ENCODE measurements at regions not wholly inside any gene's neighbourhood (a gene's known extent, or its start where the extent isn't known, plus 50 kb on each side); places are given as distances from the start of the nearest gene placed in this dataset.
A peak's percentile ranks its signal among the peaks of the same experiment; 100 is the strongest.

DNA sequence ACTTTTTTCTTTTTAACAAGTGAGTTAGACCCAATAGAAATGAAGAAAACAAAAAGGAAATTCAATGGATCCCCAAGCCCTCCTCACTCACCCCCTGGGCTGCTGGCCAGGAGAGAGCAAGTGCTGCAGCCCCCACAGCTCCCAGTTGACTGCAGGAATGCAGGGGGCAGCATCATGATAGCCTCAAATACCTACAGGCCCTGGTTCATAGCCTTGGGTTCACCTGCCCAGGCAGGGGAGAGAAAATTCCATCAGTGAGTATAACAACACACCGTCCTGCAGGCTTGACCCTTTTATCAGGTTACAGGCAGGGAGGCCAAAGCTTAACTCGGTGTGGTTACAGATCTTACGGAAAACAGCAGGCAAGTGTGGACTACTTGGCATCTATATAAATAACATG, 76.3 kb downstream of the PHLDA1 start:
- no peak for DNase-seq
- 95% methylated on average over 3 of the region's 3 CpGs for WGBS
- H3K4me3 ChIP-seq (ENCODE audit: low read length), result no peak overlapping the region
- no peaks in the 10 kb centered on the region for H3K9me3 ChIP-seq (ENCODE audit: control insufficient read depth, low read length)
- H3K4me1 ChIP-seq (ENCODE audit: control insufficient read depth, insufficient read depth, low read length), result peaks cover 6% of the 10 kb centered on the region
- intact Hi-C loops (cut with DNase I), result no loop called here
- H3K27ac ChIP-seq (ENCODE audit: low read length), result no peak overlapping the region
- no peaks in the 10 kb centered on the region for H3K27me3 ChIP-seq (ENCODE audit: control insufficient read depth, insufficient read depth)
- no peak for ATAC-seq

DNA sequence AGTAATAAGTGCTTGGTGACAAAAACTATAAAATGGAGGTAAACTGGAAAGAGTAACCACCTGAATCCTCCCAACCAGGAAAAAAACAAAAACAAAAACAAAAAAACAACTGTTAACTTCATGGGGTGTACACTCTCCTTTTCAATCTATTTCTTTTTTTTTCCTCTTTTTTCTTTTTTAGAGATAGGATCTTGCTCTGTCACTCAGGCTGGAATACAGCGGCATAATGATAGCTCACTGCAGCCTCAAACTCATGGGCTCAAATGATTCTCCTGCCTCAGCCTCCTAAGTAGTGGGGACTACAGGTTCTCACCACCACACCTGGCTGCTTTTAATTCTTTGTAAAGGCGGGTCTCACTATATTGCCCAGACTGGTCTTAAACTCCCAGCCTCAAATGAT, 76.8 kb downstream of the PHLDA1 start:
- intact Hi-C loops (cut with DNase I), result no loop called here
- DNase-seq (no peak), ATAC-seq (no peak)
- H3K4me3 ChIP-seq (ENCODE audit: low read length), result no peak overlapping the region
- H3K4me1 ChIP-seq (ENCODE audit: control insufficient read depth, insufficient read depth, low read length), result peaks cover 3% of the 10 kb centered on the region
- 95% methylated on average over 2 of the region's 2 CpGs for WGBS
- no peaks in the 10 kb centered on the region for H3K9me3 ChIP-seq (ENCODE audit: control insufficient read depth, low read length)
- no peaks in the 10 kb centered on the region for H3K27me3 ChIP-seq (ENCODE audit: control insufficient read depth, insufficient read depth)
- H3K27ac ChIP-seq (ENCODE audit: low read length), result no peak overlapping the region

DNA sequence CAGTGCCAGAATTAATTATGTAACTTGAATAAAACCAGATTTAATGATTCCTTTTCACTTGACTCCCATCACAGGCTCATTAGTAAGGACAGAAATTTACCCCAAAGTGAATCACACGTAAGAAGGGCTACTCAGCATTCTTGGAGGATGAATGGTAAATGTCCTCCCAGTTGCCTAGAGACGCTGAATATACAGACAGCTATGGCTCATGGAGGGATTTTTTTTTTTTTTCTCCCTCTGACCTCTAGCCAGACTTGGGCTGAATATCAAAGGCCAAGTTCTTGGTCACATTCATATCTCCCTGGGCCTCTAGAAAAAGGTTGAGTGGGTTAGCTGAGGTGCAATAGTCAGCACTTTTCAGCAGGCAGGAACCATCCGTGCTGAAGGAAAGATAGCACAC, 77.5 kb downstream of the PHLDA1 start:
- ATAC-seq (peak; percentile 66 to 82), DNase-seq (no peak)
- WGBS, result 57% methylated on average over 3 of the region's 3 CpGs
- Histone ChIP-seq H3K27ac (ENCODE audit: low read length) (no peak overlapping the region), H3K4me1 (ENCODE audit: control insufficient read depth, insufficient read depth, low read length) (peaks cover 3% of the 10 kb centered on the region), H3K4me3 (ENCODE audit: low read length) (no peak overlapping the region), H3K9me3 (ENCODE audit: control insufficient read depth, low read length) (no peaks in the 10 kb centered on the region), H3K27me3 (ENCODE audit: control insufficient read depth, insufficient read depth) (no peaks in the 10 kb centered on the region)
- intact Hi-C loops (cut with DNase I), result no loop called here

DNA sequence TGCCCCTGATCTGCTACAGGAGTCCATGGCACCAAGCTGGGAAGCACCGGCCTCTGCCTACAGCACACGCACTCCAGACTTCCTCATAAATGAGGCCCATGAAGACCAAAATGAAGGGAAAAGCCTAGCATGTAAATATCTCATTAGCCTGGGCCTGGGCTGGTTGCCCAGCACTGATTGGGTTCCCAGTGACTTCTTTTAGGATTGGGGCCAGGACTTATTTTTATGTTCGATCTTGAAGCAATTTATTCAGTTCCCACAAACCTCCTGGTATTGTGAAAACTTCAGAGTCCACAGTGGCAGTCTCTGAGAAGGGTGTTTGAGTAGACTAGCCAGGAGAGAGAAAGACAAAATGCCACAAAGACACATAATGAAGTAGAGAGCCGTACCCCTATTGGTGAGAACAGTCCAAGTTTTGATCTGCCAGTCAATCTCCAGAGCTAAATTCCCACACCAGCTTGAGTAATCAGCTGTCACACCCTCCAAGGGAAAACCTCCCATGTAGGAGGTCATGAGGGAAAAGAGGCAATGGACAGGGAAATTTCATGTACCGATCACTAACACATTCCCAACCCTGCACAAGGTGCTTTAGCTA, 78.2 kb downstream of the PHLDA1 start:
- intact Hi-C loops (cut with DNase I), result no loop called here

DNA sequence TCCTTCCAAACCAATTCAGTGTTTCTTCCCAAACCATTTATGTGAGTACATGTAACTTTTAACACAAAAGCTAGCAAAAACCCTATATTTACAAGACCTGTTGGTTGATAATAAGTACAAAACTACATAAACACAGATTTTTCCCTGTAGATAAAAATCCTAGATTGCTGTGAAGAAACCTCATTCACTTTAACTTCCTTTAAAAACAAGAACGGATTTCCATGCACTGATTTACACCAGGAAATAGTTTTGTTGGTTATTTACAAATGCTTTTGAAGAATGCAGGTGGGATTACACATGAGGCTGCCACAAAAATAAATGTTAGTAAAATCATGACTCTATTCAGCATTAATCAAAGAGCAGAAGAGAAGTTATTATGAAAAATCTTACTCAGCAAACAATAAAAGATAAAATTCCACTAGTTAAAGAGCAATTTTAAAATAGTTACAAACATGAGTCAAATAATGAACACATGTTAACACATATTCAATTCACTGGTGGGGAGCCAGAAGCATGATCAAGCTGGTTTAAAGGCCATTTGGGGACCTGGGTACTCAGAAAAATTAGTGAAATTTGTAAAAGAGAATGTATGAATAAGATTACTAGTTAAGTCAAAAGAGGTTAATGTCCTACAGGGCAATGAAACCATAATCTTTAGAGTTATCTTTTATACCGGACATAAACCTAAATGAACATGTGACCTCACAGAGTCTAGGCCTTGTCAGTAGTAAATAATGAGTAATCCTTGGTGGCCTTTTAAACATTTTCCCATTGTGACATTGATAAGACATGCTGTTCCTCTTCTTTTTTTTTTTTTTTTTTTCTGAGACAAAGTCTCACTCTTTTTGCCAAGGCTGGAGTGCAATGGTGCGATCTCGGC, 79.9 kb downstream of the PHLDA1 start:
- ATAC-seq (peak in 1 of 2 donors; percentile 60), DNase-seq (no peak)
- intact Hi-C loops (cut with DNase I), result no loop called here
- no peak overlapping the region for H3K4me3 ChIP-seq (ENCODE audit: low read length)
- H3K9me3 ChIP-seq (ENCODE audit: control insufficient read depth, low read length), result no peaks in the 10 kb centered on the region
- H3K4me1 ChIP-seq (ENCODE audit: control insufficient read depth, insufficient read depth, low read length), result peaks cover 3% of the 10 kb centered on the region
- no peak overlapping the region for H3K27ac ChIP-seq (ENCODE audit: low read length)
- 64% methylated on average over 4 of the region's 4 CpGs for WGBS
- no peaks in the 10 kb centered on the region for H3K27me3 ChIP-seq (ENCODE audit: control insufficient read depth, insufficient read depth)

More for the DNA sequence above, 78.2 kb downstream of the PHLDA1 start:
- no peaks in the 10 kb centered on the region for H3K9me3 ChIP-seq (ENCODE audit: control insufficient read depth, low read length)
- H3K27me3 ChIP-seq (ENCODE audit: control insufficient read depth, insufficient read depth), result no peaks in the 10 kb centered on the region
- 60% methylated on average over 5 of the region's 5 CpGs for WGBS
- H3K4me1 ChIP-seq (ENCODE audit: control insufficient read depth, insufficient read depth, low read length), result peaks cover 3% of the 10 kb centered on the region
- DNase-seq (no peak), ATAC-seq (peak in 1 of 2 donors; percentile 39)
- no peak overlapping the region for H3K4me3 ChIP-seq (ENCODE audit: low read length)
- peak overlapping the region; percentile 12 for H3K27ac ChIP-seq (ENCODE audit: low read length)

DNA sequence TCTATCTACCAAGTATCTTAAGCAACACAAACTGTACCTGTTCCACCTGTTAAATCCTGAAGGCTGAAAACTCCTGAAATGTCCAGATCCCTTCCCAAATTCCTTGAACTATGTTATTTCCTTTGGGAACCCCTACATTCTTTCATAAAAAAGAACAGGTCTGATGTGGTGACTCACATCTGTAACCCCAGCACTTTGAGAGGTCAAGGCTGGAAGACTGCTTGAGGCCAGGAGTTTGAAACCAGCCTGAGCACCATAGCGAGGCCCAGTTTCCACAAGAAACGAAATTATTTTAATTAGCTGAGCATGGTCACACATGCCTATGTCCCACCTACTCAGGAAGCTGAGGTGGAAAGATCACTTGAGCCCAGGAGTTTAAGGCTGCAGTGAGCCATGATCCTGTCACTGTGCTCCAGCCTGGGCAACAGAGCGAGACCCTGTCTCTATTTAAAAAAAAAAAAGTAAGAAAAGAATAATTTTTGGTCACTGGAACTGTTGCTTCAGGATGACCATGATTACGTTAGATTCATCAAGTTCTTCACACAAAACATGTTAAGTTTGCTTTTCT, 84.3 kb downstream of the PHLDA1 start:
- no peak overlapping the region for H3K4me3 ChIP-seq (ENCODE audit: low read length)
- no peak for ATAC-seq
- H3K27ac ChIP-seq (ENCODE audit: low read length), result no peak overlapping the region
- WGBS, result 96% methylated on average over 4 of the region's 4 CpGs
- DNase-seq, result no peak
- no peaks in the 10 kb centered on the region for H3K9me3 ChIP-seq (ENCODE audit: control insufficient read depth, low read length)
- no peaks in the 10 kb centered on the region for H3K27me3 ChIP-seq (ENCODE audit: control insufficient read depth, insufficient read depth)
- intact Hi-C loops (cut with DNase I), result no loop called here
- H3K4me1 ChIP-seq (ENCODE audit: control insufficient read depth, insufficient read depth, low read length), result no peaks in the 10 kb centered on the region

DNA sequence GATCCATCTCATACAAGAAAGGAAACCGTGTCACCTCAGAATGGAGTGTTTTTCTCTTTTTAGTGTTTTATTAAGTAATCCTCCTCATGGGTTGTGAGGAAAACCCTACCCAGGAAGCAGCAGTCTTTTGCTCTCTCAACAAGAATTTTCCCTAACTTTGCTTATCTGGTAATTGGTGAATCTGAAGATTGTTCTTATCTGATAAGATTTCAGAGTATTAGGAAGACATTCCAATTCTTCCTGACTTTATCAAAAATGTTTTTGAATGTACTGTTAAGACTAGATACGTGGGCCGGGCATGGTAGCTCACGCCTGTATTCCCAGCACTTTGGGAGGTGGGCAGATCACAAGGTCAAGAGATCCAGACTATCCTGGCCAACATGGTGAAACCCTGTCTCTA, 86.0 kb downstream of the PHLDA1 start:
- H3K9me3 ChIP-seq (ENCODE audit: control insufficient read depth, low read length), result no peaks in the 10 kb centered on the region
- H3K27me3 ChIP-seq (ENCODE audit: control insufficient read depth, insufficient read depth), result no peaks in the 10 kb centered on the region
- intact Hi-C loops (cut with DNase I), result no loop called here
- no peaks in the 10 kb centered on the region for H3K4me1 ChIP-seq (ENCODE audit: control insufficient read depth, insufficient read depth, low read length)
- DNase-seq (no peak), ATAC-seq (no peak)
- no peak overlapping the region for H3K27ac ChIP-seq (ENCODE audit: low read length)
- no peak overlapping the region for H3K4me3 ChIP-seq (ENCODE audit: low read length)
- WGBS, result 89% methylated on average over 4 of the region's 4 CpGs

DNA sequence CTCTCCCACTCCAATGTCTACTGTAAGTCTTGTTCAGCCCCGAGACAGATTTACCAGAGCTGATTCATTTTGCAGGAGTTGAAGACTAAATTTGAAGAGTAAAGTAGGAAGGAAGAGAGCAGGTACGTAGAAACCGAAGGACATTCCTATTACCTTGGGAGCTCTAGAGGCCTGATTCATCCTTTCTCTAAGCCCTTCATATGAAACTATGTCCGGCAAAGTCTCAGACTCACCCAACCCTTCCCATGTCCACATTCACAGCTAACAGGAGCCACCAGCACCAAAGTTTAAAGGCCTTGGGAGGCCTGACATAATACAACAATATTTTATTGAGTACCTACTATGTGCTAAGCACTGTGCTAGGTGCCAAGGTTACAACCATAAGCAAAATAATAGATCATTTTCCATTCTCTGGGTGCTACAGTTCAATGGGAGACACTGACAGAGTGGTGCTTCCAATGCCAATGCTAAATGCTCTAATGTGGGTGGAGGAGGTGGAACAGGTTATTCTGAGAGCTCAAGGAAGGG, 86.6 kb downstream of the PHLDA1 start:
- intact Hi-C loops (cut with DNase I), result no loop called here
- Histone ChIP-seq H3K9me3 (ENCODE audit: control insufficient read depth, low read length) (no peaks in the 10 kb centered on the region), H3K4me1 (ENCODE audit: control insufficient read depth, insufficient read depth, low read length) (no peaks in the 10 kb centered on the region), H3K27me3 (ENCODE audit: control insufficient read depth, insufficient read depth) (no peaks in the 10 kb centered on the region), H3K27ac (ENCODE audit: low read length) (no peak overlapping the region), H3K4me3 (ENCODE audit: low read length) (no peak overlapping the region)
- DNase-seq (no peak), ATAC-seq (no peak)
- WGBS, result 96% methylated on average over 4 of the region's 4 CpGs

DNA sequence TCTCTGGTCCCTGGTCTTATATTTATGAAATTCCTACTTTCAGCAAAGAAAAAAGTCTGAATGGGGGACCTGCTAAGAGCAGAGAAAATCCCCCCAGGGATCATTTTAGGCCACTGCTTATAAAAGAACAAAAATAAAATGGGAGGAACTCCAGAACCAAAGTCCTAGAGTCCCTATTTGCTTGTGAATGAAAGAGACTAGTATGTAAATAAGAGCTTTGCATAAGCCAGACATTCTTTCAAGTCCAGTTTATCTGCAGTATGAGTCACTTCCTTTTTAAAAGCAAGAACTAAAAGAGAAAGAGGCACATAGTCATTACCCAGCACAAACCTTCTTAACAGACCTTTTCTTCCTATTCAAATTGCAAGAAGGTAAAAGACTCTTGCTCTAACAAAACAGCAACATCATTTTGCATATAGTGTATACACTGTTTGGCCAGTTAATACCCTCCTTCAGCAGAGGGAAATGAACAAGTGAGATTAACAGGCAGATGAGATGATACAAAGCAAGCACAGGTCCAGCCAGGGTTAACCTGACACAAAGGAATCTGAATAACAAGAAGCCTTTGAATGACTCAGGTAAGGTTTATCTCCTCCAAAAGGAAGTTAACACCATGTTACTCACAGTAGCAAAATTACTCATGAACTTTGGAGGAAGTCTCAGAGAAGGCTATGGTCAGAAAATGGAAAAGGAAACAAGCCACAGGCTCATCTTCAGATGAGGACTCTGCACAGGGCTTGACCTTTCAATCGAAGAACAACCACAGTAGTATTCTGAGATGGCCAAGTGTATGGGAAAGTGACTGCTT, 87.3 kb downstream of the PHLDA1 start:
- H3K27ac ChIP-seq (ENCODE audit: low read length), result no peak overlapping the region
- 51% methylated on average over 1 of the region's 1 CpG for WGBS

DNA sequence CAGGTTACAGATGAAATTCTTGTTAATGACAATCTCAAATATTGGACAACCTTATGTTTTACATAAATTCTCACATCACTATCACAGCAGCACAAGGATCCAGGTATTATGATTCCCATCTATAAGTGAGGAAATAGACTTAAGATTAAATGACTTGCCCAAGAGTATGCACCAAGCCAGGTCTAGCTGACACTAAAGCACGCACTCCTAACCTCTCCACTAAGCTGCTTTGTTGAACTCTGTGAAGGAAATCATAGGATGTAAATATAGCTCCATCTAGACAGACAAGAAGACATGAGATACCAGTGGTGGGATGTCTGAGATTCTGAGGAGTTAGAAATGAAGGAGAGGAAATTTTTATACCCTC, 87.9 kb downstream of the PHLDA1 start:
- H3K4me1 ChIP-seq (ENCODE audit: control insufficient read depth, insufficient read depth, low read length), result no peaks in the 10 kb centered on the region
- ATAC-seq, result no peak
- no peak overlapping the region for H3K4me3 ChIP-seq (ENCODE audit: low read length)
- H3K27ac ChIP-seq (ENCODE audit: low read length), result no peak overlapping the region
- intact Hi-C loops (cut with DNase I), result no loop called here
- no peaks in the 10 kb centered on the region for H3K27me3 ChIP-seq (ENCODE audit: control insufficient read depth, insufficient read depth)
- DNase-seq, result no peak
- 85% methylated on average over 1 of the region's 1 CpG for WGBS
- H3K9me3 ChIP-seq (ENCODE audit: control insufficient read depth, low read length), result no peaks in the 10 kb centered on the region

More for the DNA sequence above, 87.3 kb downstream of the PHLDA1 start:
- peak; percentile 80 to 91 for ATAC-seq
- no peak for DNase-seq
- Histone ChIP-seq H3K9me3 (ENCODE audit: control insufficient read depth, low read length) (no peaks in the 10 kb centered on the region), H3K27me3 (ENCODE audit: control insufficient read depth, insufficient read depth) (no peaks in the 10 kb centered on the region), H3K4me1 (ENCODE audit: control insufficient read depth, insufficient read depth, low read length) (no peaks in the 10 kb centered on the region), H3K4me3 (ENCODE audit: low read length) (no peak overlapping the region)
- intact Hi-C loops (cut with DNase I), result no loop called here

Measured in right cardiac atrium (tissue), 5 donors.